ENCODE measurements at regions not wholly inside any gene's neighbourhood (a gene's known extent, or its start where the extent isn't known, plus 50 kb on each side); places are given as distances from the start of the nearest gene placed in this dataset.

- Histone ChIP-seq H3K4me1 (replicated peaks; ENCODE audit: insufficient read depth) (no peaks in the 10 kb centered on the region), H3K27ac (no peak overlapping the region), H3K4me2 (no peak overlapping the region), H3F3A (ENCODE audit: insufficient read depth, low read depth) (no peaks in the 10 kb centered on the region), H3K9me2 (ENCODE audit: insufficient read depth) (no peaks in the 10 kb centered on the region), H3K27me3 (ENCODE audit: insufficient read depth, low read depth) (no peaks in the 10 kb centered on the region), H3K36me3 (ENCODE audit: low read depth) (no peaks in the 10 kb centered on the region), H2AFZ (no peak overlapping the region), H3K4me3 (no peak overlapping the region), H3K79me2 (ENCODE audit: low read depth) (no peaks in the 10 kb centered on the region), H3K9me3 (ENCODE audit: insufficient read depth, low read depth) (no peaks in the 10 kb centered on the region), H4K20me1 (ENCODE audit: insufficient read depth) (no peaks in the 10 kb centered on the region)
- intact Hi-C loops (cut with micrococcal nuclease; ENCODE audit: unreplicated experiment), result no loop called here
- CTCF ChIA-PET, result no interaction called here
- DNase-seq, result no peak
- POLR2A ChIA-PET (ENCODE audit: unreplicated experiment), result no interaction called here
- no TSS peak for BruUV-seq (replicated peaks)
- TF ChIP-seq CTCF (conservative IDR thresholded peaks at IDR 0.05) (no peak; the same call in 1 of the 2 replicates), EZH2 (IDR thresholded peaks at IDR 0.05; ENCODE audit: low read depth) (no peak)
Measured at GRCh38 chr1:177490036-177490639, 319.4 kb downstream of the BRINP2 start.

- no peak for TF ChIP-seq CTCF (conservative IDR thresholded peaks at IDR 0.05)
- no peak for TF ChIP-seq EZH2 (IDR thresholded peaks at IDR 0.05; ENCODE audit: low read depth)
- H3K4me2 ChIP-seq, result no peak overlapping the region
- no TSS peak for BruUV-seq (replicated peaks)
- no peaks in the 10 kb centered on the region for H3K36me3 ChIP-seq (ENCODE audit: low read depth)
- no peaks in the 10 kb centered on the region for H4K20me1 ChIP-seq (ENCODE audit: insufficient read depth)
- no peaks in the 10 kb centered on the region for H3K79me2 ChIP-seq (ENCODE audit: low read depth)
- DNase-seq, result no peak
- no peaks in the 10 kb centered on the region for H3F3A ChIP-seq (ENCODE audit: insufficient read depth, low read depth)
- H3K27me3 ChIP-seq (ENCODE audit: insufficient read depth, low read depth), result no peaks in the 10 kb centered on the region
- ChIA-PET CTCF (no interaction called here), POLR2A (ENCODE audit: unreplicated experiment) (no interaction called here)
- no peaks in the 10 kb centered on the region for H3K9me2 ChIP-seq (ENCODE audit: insufficient read depth)
- H3K4me1 ChIP-seq (replicated peaks; ENCODE audit: insufficient read depth), result no peaks in the 10 kb centered on the region
- H3K9me3 ChIP-seq (ENCODE audit: insufficient read depth, low read depth), result no peaks in the 10 kb centered on the region
- H2AFZ ChIP-seq, result no peak overlapping the region
- intact Hi-C loops (cut with micrococcal nuclease; ENCODE audit: unreplicated experiment), result no loop called here
- no peak overlapping the region for H3K4me3 ChIP-seq
- no peak overlapping the region for H3K27ac ChIP-seq
Measured at GRCh38 chr1:177488722-177489121, 318.0 kb downstream of the BRINP2 start.

DNA sequence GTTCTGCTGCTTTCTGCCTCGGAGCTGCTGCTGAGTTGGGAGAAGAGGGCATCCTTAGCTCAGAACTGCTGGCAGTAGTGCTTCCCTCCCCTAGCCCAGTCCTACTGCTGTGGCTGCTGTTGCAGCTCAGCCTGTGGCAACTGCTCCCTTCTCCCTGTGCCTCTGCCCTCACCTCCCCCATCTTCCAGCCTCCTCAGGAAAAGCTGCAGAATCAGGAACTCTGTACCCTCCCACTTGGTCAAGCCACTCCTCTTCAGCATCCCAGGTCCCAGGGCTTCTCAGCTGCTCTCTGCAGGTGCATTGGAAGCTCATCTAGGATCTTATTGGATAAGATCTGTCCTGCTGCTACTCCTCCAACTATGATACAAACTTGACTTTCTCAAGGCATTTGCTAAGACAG lies 316.7 kb downstream of the BRINP2 start:
- CTCF ChIA-PET, result no interaction called here
- no peaks in the 10 kb centered on the region for H3K4me1 ChIP-seq (replicated peaks; ENCODE audit: insufficient read depth)
- no TSS peak for BruUV-seq (replicated peaks)
- no peaks in the 10 kb centered on the region for H3K36me3 ChIP-seq (ENCODE audit: low read depth)
- H3K9me3 ChIP-seq (ENCODE audit: insufficient read depth, low read depth), result no peaks in the 10 kb centered on the region
- intact Hi-C loops (cut with micrococcal nuclease; ENCODE audit: unreplicated experiment), result no loop called here
- TF ChIP-seq CTCF (conservative IDR thresholded peaks at IDR 0.05) (no peak), EZH2 (IDR thresholded peaks at IDR 0.05; ENCODE audit: low read depth) (no peak)
- H3K4me3 ChIP-seq, result no peak overlapping the region
- POLR2A ChIA-PET (ENCODE audit: unreplicated experiment), result no interaction called here
- H2AFZ ChIP-seq, result no peak overlapping the region
- no peaks in the 10 kb centered on the region for H3K79me2 ChIP-seq (ENCODE audit: low read depth)
- no peak overlapping the region for H3K4me2 ChIP-seq
- DNase-seq, result no peak
- H3K27ac ChIP-seq, result no peak overlapping the region
- no peaks in the 10 kb centered on the region for H4K20me1 ChIP-seq (ENCODE audit: insufficient read depth)
- 0 out of 2 replicates have a peak, but pooled peaks cover 1% of the 10 kb centered on the region for H3K27me3 ChIP-seq (ENCODE audit: insufficient read depth, low read depth)
- H3K9me2 ChIP-seq (ENCODE audit: insufficient read depth), result no peaks in the 10 kb centered on the region
- H3F3A ChIP-seq (ENCODE audit: insufficient read depth, low read depth), result no peaks in the 10 kb centered on the region

Measured in PC-9 (cell line).